Ovary (tissue), 3 donors: ENCODE measurements at regions not wholly inside any gene's neighbourhood (a gene's known extent, or its start where the extent isn't known, plus 50 kb on each side); places are given as distances from the start of the nearest gene placed in this dataset.

ENCODE experiments used
- CTCF ChIP-seq, 3 donors: fragments of 450-650 bp in 2 of 3; fragments of 200-600 bp in 1 of 3; IDR thresholded peaks; one replicate each; pipeline versions ENCODE4 v1.5.1 to v1.8.0; 2016 to 2022; ENCODE audit warnings: antibody characterized with exemption in 3 of 3, mild to moderate bottlenecking in 1 of 3
- EP300 ChIP-seq: sonication (generic); formaldehyde crosslinking; IDR thresholded peaks from one replicate; pipeline ENCODE4 v1.6.1; 2017; ENCODE audit warnings: antibody characterized with exemption
- donor health status: DM: no; HTN: no; CAD: no.

DNA sequence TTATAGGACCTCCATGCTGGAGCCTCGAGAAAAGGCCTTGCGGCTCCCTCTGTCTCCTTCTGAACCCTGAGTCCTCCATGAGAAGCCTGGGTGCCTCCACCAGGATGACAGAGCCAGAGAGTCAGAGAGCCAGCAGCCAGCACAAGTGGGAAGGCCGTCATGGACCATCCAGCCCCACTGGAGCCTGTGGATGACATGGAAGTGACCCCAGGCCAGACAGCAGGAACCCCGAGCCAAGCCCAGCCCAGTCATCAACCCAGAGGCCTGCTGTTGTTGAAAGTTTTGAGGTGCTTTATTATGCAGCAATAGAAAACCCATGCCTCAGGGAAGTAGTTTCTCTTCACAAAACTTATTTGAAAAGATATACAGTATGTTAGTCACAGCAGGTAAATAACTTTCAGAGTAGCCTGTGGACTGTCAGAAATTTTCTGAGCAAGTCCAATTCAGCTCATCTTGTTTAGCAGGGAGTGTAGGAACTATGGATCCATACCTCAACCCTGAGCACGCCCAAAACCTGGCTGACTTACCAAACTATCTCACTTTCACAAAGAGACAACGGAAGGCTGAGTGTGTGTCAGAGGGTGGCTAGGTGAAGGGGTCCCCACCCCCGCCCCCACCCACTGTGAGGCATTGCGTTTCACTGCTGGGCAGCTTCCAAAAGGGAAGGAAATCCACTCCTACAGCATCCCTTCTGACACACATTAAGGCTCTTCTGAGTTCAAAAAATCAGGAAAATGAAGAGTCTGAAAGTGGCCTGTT is 79.9 kb upstream of the NDUFV2 start:
- no peak for TF ChIP-seq EP300
- TF ChIP-seq CTCF (IDR thresholded peaks at IDR 0.05): no peak
